SH-SY5Y (cell line): ENCODE measurements at regions not wholly inside any gene's neighbourhood (a gene's known extent, or its start where the extent isn't known, plus 50 kb on each side); places are given as distances from the start of the nearest gene placed in this dataset.

ENCODE experiments used
- GATA2 ChIP-seq: IDR thresholded peaks from 2 replicates; pipeline ENCODE4 v1.6.1; 2011; ENCODE audit warnings: mild to moderate bottlenecking, low read depth, low read length
- GATA3 ChIP-seq: IDR thresholded peaks from 2 replicates; pipeline ENCODE4 v1.6.1; 2011; ENCODE audit warnings: low read depth, mild to moderate bottlenecking, low read length, moderate library complexity

DNA sequence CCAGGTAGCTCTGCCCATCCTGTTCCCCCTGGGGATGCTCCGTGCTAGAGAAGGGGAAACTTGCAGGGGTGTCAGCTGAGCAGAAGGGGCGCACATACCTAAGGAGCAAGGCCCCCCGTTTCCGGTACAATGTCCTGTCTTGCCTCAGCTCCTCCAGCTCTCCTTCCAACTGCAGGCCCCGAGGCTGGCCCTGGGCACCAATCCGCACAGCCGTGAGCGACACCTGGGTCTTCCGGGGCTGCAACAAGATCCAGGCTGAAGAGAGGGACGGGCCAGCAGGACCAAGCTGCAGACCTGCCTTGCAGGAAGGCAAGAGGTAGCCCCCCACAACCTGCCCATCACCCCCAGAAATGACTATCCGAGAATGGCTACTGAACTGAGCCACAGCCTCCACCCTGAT is 102.6 kb downstream of the RMI2 start:
- TF ChIP-seq GATA2 (no peak), GATA3 (no peak)
